ENCODE measurements at regions not wholly inside any gene's neighbourhood (a gene's known extent, or its start where the extent isn't known, plus 50 kb on each side); places are given as distances from the start of the nearest gene placed in this dataset.

GRCh38 chr10:113497198-113497597, 55.7 kb upstream of the HABP2 start:
- TF ChIP-seq CTCF (IDR thresholded peaks at IDR 0.05; ENCODE audit: insufficient read depth, low read length), result no peak
- no peak for TF ChIP-seq POLR2AphosphoS5 (IDR thresholded peaks at IDR 0.05; ENCODE audit: low read depth)
- TF ChIP-seq, protein P1, sequence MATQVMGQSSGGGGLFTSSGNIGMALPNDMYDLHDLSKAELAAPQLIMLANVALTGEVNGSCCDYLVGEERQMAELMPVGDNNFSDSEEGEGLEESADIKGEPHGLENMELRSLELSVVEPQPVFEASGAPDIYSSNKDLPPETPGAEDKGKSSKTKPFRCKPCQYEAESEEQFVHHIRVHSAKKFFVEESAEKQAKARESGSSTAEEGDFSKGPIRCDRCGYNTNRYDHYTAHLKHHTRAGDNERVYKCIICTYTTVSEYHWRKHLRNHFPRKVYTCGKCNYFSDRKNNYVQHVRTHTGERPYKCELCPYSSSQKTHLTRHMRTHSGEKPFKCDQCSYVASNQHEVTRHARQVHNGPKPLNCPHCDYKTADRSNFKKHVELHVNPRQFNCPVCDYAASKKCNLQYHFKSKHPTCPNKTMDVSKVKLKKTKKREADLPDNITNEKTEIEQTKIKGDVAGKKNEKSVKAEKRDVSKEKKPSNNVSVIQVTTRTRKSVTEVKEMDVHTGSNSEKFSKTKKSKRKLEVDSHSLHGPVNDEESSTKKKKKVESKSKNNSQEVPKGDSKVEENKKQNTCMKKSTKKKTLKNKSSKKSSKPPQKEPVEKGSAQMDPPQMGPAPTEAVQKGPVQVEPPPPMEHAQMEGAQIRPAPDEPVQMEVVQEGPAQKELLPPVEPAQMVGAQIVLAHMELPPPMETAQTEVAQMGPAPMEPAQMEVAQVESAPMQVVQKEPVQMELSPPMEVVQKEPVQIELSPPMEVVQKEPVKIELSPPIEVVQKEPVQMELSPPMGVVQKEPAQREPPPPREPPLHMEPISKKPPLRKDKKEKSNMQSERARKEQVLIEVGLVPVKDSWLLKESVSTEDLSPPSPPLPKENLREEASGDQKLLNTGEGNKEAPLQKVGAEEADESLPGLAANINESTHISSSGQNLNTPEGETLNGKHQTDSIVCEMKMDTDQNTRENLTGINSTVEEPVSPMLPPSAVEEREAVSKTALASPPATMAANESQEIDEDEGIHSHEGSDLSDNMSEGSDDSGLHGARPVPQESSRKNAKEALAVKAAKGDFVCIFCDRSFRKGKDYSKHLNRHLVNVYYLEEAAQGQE (IDR thresholded peaks at IDR 0.05; ENCODE audit: insufficient replicate concordance, low read depth), result no peak

All from HL-60 (cell line).